MCF 10A (cell line): ENCODE measurements at regions not wholly inside any gene's neighbourhood (a gene's known extent, or its start where the extent isn't known, plus 50 kb on each side); places are given as distances from the start of the nearest gene placed in this dataset.

Experiments used
- BruUV-seq: library from RNA; stranded (reverse); fragments of 400-500 nt; replicated peaks from 2 replicates; lab custom pipeline; 2021; lab: Mats Ljungman, UMichigan
- CTCF ChIA-PET: fragments of 300-600 bp; sonication (Branson Sonifier 250); formaldehyde crosslinking; extraction: SDS; loops from one replicate; lab custom pipeline; 2021; ENCODE audit warnings: antibody characterized with exemption, inconsistent platforms; lab: Yijun Ruan, JAX
- POLR2A ChIA-PET: fragments of 300-600, 350-650 bp; sonication (Branson Sonifier 250); formaldehyde crosslinking; extraction: SDS; loops from one replicate; lab custom pipeline; 2020; ENCODE audit warnings: antibody characterized with exemption, inconsistent platforms; lab: Yijun Ruan, JAX
- DNase-seq: peaks from one replicate; pipeline ENCODE4 v3.0.0-alpha.2; 2018; ENCODE audit not compliant: unreplicated experiment
- H3K27ac Mint-ChIP-seq: one replicate; pipeline ENCODE4 v1.8.0; 2022; ENCODE audit warnings: mild to moderate bottlenecking, low read depth, mixed read lengths; ENCODE audit not compliant: unreplicated experiment
- H3K27me3 Mint-ChIP-seq: one replicate; pipeline ENCODE4 v1.8.0; 2022; ENCODE audit warnings: mixed read lengths; ENCODE audit not compliant: insufficient read depth, unreplicated experiment
- H3K36me3 Mint-ChIP-seq: one replicate; pipeline ENCODE4 v1.8.0; 2022; ENCODE audit warnings: mild to moderate bottlenecking, moderate library complexity, mixed read lengths; ENCODE audit not compliant: insufficient read depth, unreplicated experiment
- H3K4me1 Mint-ChIP-seq: one replicate; pipeline ENCODE4 v1.8.0; 2022; ENCODE audit warnings: mixed read lengths; ENCODE audit not compliant: insufficient read depth, unreplicated experiment
- H3K4me3 Mint-ChIP-seq: one replicate; pipeline ENCODE4 v1.8.0; 2022; ENCODE audit warnings: mild to moderate bottlenecking, moderate library complexity, mixed read lengths; ENCODE audit not compliant: unreplicated experiment
- H3K9me3 Mint-ChIP-seq: one replicate; pipeline ENCODE4 v1.8.0; 2022; ENCODE audit warnings: mixed read lengths; ENCODE audit not compliant: unreplicated experiment
- CTCF ChIP-seq: fragments of 200-600 bp; IDR thresholded peaks from one replicate; pipeline ENCODE4 v1.8.0; 2022; ENCODE audit warnings: antibody characterized with exemption, mild to moderate bottlenecking; ENCODE audit not compliant: unreplicated experiment
- intact Hi-C: fragments of 100-400 bp; cut with micrococcal nuclease; formaldehyde crosslinking; loops from 2 replicates; pipeline ENCODE4 v1.14.1; 2022

- no peaks in the 10 kb centered on the region for H3K9me3 Mint-ChIP-seq
- no peaks in the 10 kb centered on the region for H3K36me3 Mint-ChIP-seq
- no peak overlapping the region for H3K27ac Mint-ChIP-seq
- no peaks in the 10 kb centered on the region for H3K27me3 Mint-ChIP-seq
- no peak for DNase-seq
- ChIA-PET POLR2A (no interaction called here), CTCF (no interaction called here)
- no peak for TF ChIP-seq CTCF
- no peak overlapping the region for H3K4me3 Mint-ChIP-seq
- no TSS peak for BruUV-seq
- intact Hi-C loops = no loop called here
- no peaks in the 10 kb centered on the region for H3K4me1 Mint-ChIP-seq
Observed at GRCh38 chr2:126835261-126835660, 63.4 kb upstream of the TEX51 start.

GRCh38 chr2:126835831-126836230, 62.9 kb upstream of the TEX51 start:
- intact Hi-C loops = no loop called here
- CTCF ChIA-PET = no interaction called here
- no peaks in the 10 kb centered on the region for H3K27me3 Mint-ChIP-seq

GRCh38 chr2:126836761-126837679, 61.7 kb upstream of the TEX51 start:
- H3K4me3 Mint-ChIP-seq = no peak overlapping the region
- CTCF ChIA-PET = no interaction called here
- no peak for DNase-seq
- no peaks in the 10 kb centered on the region for H3K9me3 Mint-ChIP-seq
- H3K27ac Mint-ChIP-seq = no peak overlapping the region
- no peaks in the 10 kb centered on the region for H3K36me3 Mint-ChIP-seq
- no TSS peak for BruUV-seq
- H3K4me1 Mint-ChIP-seq = no peaks in the 10 kb centered on the region
- H3K27me3 Mint-ChIP-seq = peaks cover 3% of the 10 kb centered on the region
- TF ChIP-seq CTCF = no peak
- POLR2A ChIA-PET = no interaction called here
- intact Hi-C loops = no loop called here

More at GRCh38 chr2:126835831-126836230, 62.9 kb upstream of the TEX51 start:
- POLR2A ChIA-PET = no interaction called here
- H3K4me1 Mint-ChIP-seq = no peaks in the 10 kb centered on the region
- H3K27ac Mint-ChIP-seq = no peak overlapping the region
- H3K4me3 Mint-ChIP-seq = no peak overlapping the region
- H3K9me3 Mint-ChIP-seq = no peaks in the 10 kb centered on the region
- BruUV-seq = no TSS peak
- DNase-seq = no peak
- no peaks in the 10 kb centered on the region for H3K36me3 Mint-ChIP-seq
- TF ChIP-seq CTCF = no peak

GRCh38 chr2:126837966-126838715, 60.5 kb upstream of the TEX51 start:
- Mint-ChIP-seq H3K27me3 (peaks cover 12% of the 10 kb centered on the region), H3K36me3 (no peaks in the 10 kb centered on the region), H3K9me3 (no peaks in the 10 kb centered on the region), H3K27ac (no peak overlapping the region), H3K4me3 (no peak overlapping the region), H3K4me1 (no peaks in the 10 kb centered on the region)
- ChIA-PET POLR2A (no interaction called here), CTCF (no interaction called here)
- no peak for TF ChIP-seq CTCF
- no peak for DNase-seq
- no TSS peak for BruUV-seq
- intact Hi-C loops = no loop called here
